ENCODE measurements at regions not wholly inside any gene's neighbourhood (a gene's known extent, or its start where the extent isn't known, plus 50 kb on each side); places are given as distances from the start of the nearest gene placed in this dataset.

- DNase-seq (ENCODE audit: low read depth in 2 of 3, low spot score in 1 of 3), result no peak
These were observed 457.8 kb upstream of the ZNF385D start for GRCh38 chr3:22208844-22209243.

DNA sequence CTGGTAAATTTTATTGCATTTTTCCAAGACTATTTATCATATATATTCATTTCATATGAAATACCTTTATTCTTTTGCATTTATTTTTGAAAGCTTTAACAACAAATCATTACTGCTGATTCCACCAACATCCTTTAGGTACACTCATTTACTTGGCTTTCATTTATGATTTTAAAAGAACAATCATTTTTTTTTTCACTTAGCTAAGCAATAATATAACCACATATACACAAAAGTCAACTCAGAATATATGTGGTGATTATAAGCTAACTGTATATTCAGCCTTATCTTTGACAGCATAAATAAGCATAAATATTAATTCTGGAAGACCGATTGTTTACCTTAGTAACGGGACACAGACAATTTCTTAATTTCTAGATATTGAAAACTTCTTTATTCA, 458.6 kb upstream of the ZNF385D start:
- no peak for DNase-seq (ENCODE audit: low read depth in 2 of 3, low spot score in 1 of 3)

DNA sequence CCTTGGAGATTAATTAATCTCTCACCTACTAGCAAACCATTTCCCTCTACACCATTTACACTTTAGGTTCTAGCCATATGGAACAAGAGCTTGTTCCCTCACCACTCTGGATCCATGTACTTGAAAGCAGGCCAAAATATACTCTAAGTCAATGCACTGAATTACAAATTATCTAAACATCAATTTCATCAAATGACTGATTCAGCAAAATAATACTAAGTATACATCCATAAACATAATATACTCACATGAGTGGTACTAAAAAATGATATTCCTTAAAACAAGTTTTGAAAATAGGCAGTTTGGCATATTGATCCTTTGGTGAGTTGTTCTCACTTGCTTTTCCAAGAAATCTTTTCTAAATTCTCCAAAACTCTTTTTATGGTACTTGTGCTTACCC, 459.7 kb upstream of the ZNF385D start:
- no peak for DNase-seq (ENCODE audit: low read depth in 2 of 3, low spot score in 1 of 3)

- DNase-seq (ENCODE audit: low read depth in 2 of 3, low spot score in 1 of 3), result no peak
These were observed 465.6 kb upstream of the ZNF385D start for GRCh38 chr3:22216601-22217000.

GRCh38 chr3:22225161-22225560, 474.2 kb upstream of the ZNF385D start:
- no peak for DNase-seq (ENCODE audit: low read depth in 2 of 3, low spot score in 1 of 3)

DNA sequence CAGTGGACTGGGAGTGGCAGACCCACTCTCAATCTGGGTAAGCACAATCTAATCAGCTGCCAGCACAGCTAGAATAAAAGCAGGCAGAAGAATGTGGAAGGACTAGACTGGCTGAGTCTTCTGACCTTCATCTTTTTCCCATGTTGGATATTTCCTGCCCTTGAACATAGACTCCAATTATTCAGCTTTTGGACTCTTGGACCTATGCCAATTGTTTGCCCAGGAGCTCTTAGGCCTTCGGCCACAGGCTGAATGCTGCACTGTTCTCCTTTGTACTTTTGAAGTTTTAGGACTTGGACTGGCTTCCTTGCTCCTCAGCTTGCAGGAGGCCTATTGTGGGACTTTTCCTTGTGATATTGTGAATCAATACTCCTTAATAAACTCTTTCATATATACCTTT, 477.7 kb upstream of the ZNF385D start:
- DNase-seq (ENCODE audit: low read depth in 2 of 3, low spot score in 1 of 3), result no peak

GRCh38 chr3:22231061-22231460, 480.1 kb upstream of the ZNF385D start:
- DNase-seq (ENCODE audit: low read depth in 2 of 3, low spot score in 1 of 3), result no peak

DNA sequence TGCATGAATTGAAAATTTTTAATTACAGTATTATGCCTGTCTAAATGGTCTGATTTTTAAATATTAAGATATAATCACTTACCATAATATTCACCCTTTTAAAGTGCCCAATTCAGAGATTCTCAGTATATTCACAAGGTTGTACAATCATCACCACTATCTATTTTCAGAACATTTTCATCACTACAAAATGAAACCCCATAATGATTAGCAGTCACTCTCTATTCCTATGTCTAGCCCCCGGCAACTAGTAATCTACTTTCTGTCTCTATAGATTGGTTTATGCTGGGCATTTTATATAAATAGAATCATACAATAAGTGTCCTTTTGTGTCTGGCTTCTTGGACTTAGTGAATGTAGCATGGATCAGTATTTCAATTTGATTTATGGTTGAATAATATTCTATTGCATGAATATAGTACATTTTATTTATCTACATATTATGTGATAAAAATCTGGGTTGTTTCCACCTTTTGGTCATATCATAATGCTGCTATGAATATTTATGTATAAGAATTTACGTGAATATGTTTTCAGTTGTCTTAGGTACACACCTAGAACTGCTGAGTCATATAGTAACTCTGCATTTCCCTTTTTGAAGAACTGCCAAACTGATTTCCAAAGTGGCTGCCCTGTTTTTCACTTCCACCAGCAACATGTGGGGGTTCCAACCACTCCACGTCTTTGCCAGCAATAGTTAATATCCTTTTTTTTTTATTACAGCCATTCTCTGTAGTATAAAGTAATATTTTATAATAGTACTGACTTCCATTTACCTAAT, 485.7 kb upstream of the ZNF385D start:
- DNase-seq (ENCODE audit: low read depth in 2 of 3, low spot score in 1 of 3), result no peak

DNA sequence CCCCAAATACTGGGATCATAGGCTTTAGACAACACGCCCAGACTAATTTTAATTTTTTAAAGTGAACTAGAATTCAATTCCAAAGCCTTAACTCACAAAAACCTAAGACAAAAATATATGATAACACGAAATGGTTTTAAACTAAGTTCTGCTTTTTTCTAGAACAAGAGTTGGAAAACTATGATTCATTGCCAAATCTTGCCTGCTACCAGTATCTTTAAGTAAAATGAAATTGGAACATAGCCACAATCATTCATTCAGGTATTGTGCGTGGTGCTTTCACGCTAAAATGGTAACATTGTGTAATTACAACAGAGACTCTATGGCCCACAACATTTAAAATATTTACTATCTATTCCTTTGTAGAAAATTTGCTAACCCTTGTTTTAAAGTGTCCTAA, 488.0 kb upstream of the ZNF385D start:
- DNase-seq (ENCODE audit: low read depth in 2 of 3, low spot score in 1 of 3), result no peak

GRCh38 chr3:22241110-22241509, 490.1 kb upstream of the ZNF385D start:
- DNase-seq (ENCODE audit: low read depth in 2 of 3, low spot score in 1 of 3), result no peak

DNA sequence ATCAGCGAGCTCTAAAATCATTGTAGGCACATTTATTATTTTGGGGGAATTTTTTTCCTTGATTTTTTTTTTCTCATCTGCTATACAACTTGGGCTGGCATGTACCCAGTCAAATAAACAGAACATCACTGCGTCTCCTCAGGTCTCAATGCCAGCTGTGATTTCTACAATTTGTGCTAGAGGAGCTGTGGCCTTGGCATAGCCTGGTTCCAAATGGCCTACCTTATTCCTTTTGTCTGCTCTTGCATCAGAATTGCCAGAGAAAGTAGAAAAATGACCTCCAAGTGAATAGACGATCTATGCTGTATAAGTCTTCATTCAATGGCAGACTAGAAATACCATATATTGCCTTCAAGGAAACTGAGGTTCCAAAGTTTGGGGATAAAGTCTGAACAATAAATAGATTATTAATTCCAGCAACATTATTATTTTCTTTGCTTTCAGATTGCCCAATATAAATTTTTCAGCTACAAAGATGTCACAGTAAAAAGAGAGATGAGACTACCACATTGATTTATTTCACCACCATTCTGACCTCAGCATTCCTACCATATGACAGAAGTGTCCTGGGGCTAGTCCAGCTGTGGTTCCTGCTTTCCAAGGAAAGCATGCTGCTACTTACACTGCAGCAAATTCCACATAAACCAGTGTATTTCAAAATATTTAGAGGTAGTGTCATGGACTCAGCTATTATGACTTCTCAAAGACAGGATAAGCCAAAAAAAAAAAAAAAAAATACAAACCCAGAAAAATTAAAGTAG, 493.9 kb upstream of the ZNF385D start:
- DNase-seq (ENCODE audit: low read depth in 2 of 3, low spot score in 1 of 3), result no peak

GRCh38 chr3:22245811-22246583, 495.0 kb upstream of the ZNF385D start:
- DNase-seq (ENCODE audit: low read depth in 2 of 3, low spot score in 1 of 3), result no peak

GRCh38 chr3:22249658-22250057, 498.6 kb upstream of the ZNF385D start:
- no peak for DNase-seq (ENCODE audit: low read depth in 2 of 3, low spot score in 1 of 3)

- DNase-seq (ENCODE audit: low read depth in 2 of 3, low spot score in 1 of 3), result no peak
These were observed 506.2 kb upstream of the ZNF385D start for GRCh38 chr3:22257252-22257651.

- DNase-seq (ENCODE audit: low read depth in 2 of 3, low spot score in 1 of 3), result no peak
These were observed 511.4 kb upstream of the ZNF385D start for GRCh38 chr3:22262386-22262785.

DNA sequence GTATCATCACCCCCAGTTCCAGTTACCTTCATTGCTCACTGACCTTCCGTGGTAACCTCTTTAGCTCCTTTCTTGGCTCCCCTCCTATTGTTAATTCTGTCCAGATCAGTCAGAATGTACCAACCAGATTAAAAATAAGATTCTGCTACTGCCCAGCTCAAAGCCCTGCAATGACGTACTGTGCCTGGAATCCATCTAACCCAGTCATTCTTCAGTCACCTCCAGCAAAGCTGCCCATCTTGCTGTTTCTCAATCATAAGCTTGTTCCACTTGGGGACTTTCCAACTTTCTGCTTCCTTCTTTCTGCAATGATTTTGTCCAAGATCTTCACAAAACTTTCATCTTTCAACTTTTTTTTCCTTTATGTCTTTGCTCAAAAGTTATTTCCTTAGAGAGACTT, 512.0 kb upstream of the ZNF385D start:
- DNase-seq (ENCODE audit: low read depth in 2 of 3, low spot score in 1 of 3), result no peak

DNA sequence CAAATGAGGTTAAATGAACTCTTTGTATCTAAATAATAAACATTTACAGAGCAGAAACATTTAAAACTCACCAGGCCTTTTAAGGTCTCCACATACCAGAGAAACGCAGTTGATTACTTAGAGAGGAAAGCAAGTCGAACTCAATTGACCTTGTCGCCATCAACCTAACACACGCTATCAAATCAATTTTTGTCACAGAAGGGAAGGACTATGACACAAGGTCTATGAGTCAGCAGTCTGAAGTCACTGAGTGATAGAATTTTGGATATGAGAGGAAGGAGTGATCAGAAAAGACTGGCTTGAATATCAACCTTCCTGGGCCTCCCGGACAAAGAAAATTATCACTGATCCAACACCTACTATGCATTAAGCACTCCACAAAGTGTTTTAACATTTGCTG, 514.4 kb upstream of the ZNF385D start:
- DNase-seq (ENCODE audit: low read depth in 2 of 3, low spot score in 1 of 3), result no peak

- no peak for DNase-seq (ENCODE audit: low read depth in 2 of 3, low spot score in 1 of 3)
These were observed 518.8 kb upstream of the ZNF385D start for GRCh38 chr3:22269831-22270230.

DNA sequence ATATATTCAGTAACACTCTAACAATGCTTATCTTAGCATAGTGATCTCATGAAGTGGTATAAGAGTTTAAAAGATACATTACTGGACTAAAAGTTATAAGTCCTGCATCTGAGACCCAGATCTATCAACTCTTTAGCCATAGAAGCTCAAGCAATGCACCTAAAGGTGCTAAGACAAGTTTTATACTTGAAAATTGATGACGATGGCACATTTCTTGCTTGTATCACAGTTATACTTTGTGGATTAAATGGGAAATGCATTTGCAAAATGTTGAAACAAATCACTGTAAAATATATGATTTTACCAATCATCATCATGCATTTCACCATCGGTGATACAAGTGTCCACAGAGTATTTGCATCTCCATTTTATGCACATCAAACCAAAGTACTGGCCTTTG, 525.3 kb upstream of the ZNF385D start:
- DNase-seq (ENCODE audit: low read depth in 2 of 3, low spot score in 1 of 3), result no peak

- no peak for DNase-seq (ENCODE audit: low read depth in 2 of 3, low spot score in 1 of 3)
These were observed 533.5 kb upstream of the ZNF385D start for GRCh38 chr3:22284559-22284958.

DNA sequence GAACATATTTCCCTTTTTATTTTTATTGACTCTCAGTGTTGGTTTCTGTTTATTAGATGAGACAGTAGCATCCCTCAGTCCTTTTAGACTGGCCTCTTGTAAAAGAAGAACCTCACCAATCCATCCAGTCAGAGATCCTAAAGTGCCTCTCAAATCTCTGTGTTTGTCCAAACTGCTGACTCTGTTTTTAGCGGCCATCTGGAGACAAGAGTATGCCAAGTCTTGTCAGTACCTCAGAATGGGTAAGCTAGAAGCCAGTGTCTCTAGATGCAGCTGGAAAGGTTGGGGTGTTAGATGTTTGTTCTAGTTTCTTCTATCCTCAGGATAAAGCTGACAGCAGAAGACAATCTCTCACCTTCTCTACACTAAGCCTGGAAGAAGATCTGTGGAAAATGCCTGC, 537.7 kb upstream of the ZNF385D start:
- no peak for DNase-seq (ENCODE audit: low read depth in 2 of 3, low spot score in 1 of 3)

DNA sequence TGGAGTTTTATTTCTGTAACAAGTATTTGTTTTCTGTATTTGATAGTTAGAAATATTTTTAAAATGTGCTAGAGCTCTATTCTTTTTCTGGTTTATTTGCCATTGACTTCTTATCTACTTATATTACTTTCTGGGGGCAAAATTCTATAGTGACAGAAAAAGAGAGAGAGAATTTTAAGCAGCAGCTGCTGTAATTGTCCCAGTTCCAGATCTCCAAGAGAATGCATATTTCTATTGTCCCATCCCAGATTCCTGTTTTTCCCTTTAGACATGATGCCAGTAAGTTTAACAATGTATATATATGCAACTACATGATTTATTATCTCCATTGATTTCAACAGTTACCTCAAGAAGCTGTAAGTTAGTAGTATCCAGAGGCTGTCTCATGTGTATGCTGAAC, 541.7 kb upstream of the ZNF385D start:
- no peak for DNase-seq (ENCODE audit: low read depth in 2 of 3, low spot score in 1 of 3)

All from stimulated activated CD4-positive, alpha-beta T cell treated with anti-CD3 and anti-CD28 coated beads, Interleukin-12 subunit alpha, Interleukin-12 subunit beta, amount 100 ng/mL, for 48 hours (primary cell).